GM15510 (cell line): ENCODE measurements at regions not wholly inside any gene's neighbourhood (a gene's known extent, or its start where the extent isn't known, plus 50 kb on each side); places are given as distances from the start of the nearest gene placed in this dataset.

Source experiments
- POLR2A ChIP-seq: IDR thresholded peaks from 3 replicates; pipeline ENCODE4 v1.6.1; 2011; ENCODE audit warnings: borderline replicate concordance; ENCODE audit not compliant: insufficient read length; ENCODE audit errors: extremely low read depth

- no peak for TF ChIP-seq POLR2A
These were observed 352.4 kb downstream of the EIPR1 start for GRCh38 chr2:3025261-3025660.

DNA sequence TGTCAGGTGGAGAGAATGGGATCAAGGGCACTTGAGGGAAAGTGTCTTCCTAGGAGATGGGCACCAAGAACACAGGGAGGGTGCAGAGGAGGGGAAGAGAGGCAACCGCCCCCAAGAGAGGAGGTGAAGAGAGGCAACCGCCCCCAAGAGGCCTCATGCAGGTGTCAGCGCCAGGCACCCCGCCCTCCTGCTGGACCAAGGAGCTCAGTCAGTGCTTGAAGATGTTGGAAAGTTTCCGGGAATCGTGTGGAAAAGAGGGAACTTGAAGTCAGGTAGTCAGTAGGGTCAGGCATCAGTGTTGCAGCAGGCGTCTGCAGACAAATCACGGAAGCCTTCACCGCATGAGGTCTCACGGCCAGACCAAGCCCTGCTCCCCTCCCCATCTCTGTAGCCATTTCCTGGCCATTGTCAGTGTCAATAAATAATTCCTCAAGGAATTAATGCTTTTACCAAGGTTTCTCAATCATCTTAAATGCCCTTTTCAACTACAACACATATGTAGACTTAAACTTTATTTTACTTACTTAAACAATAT, 353.1 kb downstream of the EIPR1 start:
- no peak for TF ChIP-seq POLR2A

DNA sequence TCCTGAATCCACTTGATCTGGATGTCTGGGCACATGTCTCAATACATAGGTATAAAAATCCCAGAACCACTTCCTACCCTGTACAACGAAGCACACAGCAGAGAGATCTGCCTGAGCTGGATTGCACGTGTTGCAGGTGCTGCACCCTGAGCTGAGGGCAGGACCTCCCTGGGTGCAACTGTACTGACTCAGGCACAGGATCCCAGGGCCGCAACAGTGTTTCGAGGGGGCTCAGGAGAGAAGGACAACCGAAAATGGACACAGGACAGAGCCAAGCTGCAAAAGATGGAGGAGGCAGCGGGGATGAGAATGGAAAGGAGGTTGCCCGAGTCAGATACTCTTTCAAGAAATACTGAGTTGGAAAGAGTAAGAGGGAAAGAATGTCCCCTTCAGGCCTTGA, 354.1 kb downstream of the EIPR1 start:
- TF ChIP-seq POLR2A: no peak

GRCh38 chr2:3022841-3023372, 354.7 kb downstream of the EIPR1 start:
- TF ChIP-seq POLR2A: no peak

DNA sequence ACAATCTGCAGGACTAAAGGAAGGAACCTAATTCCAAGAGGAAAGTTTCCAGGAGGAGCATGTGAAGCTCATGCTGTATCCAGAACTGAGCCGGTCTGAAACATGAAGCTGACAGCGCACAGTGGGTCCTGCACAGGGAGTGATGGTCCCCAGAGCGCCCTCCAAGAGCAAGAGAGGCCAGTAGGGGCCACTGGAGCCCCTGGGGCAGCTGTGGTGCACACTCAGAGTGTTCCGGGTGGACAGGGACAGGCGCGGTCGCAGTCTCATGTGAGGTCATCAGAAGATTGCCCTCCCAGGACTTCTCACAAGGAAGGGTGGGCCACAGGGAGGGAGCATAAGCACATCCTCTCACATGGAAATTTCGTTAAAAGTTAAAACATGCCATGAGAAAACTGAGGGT, 355.9 kb downstream of the EIPR1 start:
- no peak for TF ChIP-seq POLR2A

- no peak for TF ChIP-seq POLR2A
These were observed 367.6 kb downstream of the EIPR1 start for GRCh38 chr2:3010001-3010400.

DNA sequence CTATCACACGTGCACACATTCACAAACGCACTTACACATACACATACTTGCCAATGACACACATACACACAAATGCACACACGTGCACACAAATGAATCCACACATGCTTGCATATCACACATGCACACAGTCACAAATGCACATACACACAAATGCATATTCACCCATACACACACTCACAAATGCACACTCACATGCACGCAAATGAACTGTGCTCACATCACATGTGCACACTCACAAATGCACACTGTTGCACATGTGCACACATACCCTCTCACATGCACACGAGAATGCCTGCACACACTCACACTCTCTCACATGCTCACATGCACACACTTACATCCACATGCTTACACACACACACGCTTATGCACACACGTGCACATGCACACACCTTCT, 368.1 kb downstream of the EIPR1 start:
- TF ChIP-seq POLR2A: no peak

DNA sequence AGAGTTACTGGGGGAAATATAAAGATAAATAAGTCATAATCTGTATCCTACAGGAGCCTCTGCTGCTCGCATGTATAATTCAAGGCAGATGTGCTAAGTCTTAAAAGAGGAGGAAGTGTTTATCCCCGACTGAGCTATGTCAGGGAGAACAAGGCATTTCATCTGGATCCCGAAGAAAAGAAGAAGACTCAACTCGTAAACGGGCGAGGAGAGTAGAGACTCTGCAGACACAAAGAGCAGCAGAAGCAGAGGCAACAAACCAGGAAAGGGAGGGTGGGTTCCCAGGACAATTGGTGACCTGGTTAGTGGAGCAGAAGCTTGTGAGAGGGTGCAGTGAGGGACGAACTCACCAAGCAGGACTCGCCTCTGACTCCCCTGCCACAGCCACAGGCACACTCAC, 368.6 kb downstream of the EIPR1 start:
- no peak for TF ChIP-seq POLR2A

GRCh38 chr2:3008561-3008960, 369.1 kb downstream of the EIPR1 start:
- TF ChIP-seq POLR2A: no peak

- TF ChIP-seq POLR2A: no peak
These were observed 370.5 kb downstream of the EIPR1 start for GRCh38 chr2:3007135-3007534.

- TF ChIP-seq POLR2A: no peak
These were observed 371.6 kb downstream of the EIPR1 start for GRCh38 chr2:3005859-3006501.

DNA sequence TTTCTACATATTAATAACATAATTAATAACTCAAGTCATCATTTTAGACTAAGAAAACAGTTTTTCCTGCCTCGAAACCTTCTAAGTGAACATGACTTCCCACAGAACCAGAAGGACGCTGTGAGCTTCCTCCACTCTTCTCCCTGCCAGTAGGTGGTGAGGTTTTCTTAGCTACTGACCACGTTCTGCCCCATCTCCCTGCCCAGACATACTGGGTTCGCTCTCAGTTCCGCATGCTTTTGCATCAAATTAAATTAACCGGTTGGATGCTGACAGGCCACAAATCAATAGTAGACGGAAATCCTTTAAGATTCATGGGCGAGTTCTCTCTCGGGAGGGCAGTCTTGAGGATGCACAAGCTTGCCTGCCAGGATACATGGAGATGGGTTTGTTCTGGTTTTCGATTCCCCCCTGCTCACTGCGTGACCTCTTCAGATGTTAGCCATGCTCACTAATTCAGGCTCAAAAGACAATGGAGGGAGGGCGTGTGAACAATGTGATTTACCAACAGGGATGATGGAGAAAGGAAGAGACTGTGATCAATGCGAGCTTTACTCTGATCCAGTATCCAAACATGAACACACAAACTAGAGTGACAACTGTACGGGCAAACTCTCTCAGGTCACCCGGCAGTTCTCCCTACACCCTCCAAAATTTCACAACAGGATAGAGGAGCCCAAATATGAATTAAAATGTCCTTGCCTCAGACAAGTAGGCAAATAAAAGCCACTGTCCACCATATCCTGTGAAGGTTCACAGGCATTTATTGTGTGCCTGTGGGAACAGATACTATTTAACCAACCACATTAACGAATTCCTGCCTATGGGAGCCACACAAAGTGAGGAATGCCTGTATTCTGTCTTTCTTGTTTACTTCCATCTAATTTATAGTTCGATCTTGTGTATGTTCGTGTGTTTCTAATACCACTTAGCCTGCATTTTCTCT, 375.7 kb downstream of the EIPR1 start:
- no peak for TF ChIP-seq POLR2A

DNA sequence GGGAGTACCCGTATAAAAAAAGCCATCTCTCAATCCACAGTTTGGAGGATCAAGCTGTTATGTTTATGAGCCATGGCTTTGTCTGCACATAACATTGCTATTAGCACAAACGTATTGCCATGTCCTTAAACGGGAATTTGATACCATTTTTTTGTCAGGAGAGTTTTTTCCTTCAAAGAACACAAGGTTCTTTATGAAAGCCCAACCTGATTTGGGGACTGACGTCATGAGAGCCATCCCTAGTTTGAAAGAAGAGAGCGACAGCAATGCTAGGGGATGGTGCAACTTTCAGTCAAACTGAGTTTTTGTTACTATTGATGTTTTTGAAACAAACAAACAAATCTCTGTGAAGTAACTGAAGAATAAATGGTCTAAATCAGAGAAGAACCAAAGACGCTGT, 376.6 kb downstream of the EIPR1 start:
- no peak for TF ChIP-seq POLR2A

DNA sequence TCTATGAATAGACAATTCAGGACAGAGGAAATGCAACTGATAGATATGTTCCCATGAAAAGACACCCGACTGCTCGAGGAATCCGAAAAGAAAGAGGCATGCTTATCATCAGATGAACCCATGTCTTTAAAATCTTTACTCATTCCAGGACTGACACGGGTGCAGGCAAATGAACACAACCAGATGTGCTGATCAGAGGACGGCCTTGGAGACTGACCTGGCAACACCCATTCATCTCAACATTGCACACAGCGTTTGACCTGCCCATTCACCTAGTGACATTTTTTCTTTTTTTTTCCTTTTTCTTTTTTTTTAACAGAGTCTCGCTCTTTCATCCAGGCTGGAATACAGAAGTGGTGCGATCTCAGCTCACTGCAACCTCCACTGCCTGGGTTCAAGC, 377.5 kb downstream of the EIPR1 start:
- TF ChIP-seq POLR2A: no peak

DNA sequence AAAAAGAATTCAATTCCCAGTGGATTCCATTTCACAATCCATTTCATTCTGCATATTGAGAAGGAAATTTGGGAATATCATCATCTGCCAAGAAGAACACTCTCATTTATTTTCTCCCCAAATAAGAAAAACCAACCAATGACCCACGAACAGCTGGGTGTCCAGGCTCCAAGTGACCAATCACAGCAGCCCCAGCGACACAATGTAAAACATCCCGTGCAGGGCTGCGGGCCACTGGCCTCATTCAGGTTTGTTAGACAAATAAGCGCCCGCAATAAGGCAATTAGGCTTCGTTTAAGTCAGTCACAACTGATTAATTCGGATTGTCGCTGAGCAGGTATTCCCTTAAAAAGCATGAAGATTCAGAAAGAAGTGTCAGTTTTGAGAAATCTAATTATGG, 378.6 kb downstream of the EIPR1 start:
- no peak for TF ChIP-seq POLR2A
